Colon (tissue), 2 donors: ENCODE measurements at regions not wholly inside any gene's neighbourhood (a gene's known extent, or its start where the extent isn't known, plus 50 kb on each side); places are given as distances from the start of the nearest gene placed in this dataset.

Experiments used
- FAIRE-seq: peaks from 2 replicates; lab custom pipeline; 2012; peaks lifted over from hg19 to GRCh38; lab: Jason Lieb, UNC
- donor health status: control.
- donor health status: control.

GRCh38 chr2:105593221-105593967, 151.3 kb upstream of the NCK2 start:
- no peak for FAIRE-seq

GRCh38 chr2:105592288-105592687, 152.4 kb upstream of the NCK2 start:
- no peak for FAIRE-seq

- FAIRE-seq: no peak
Measured at GRCh38 chr2:105590780-105591660, 153.7 kb upstream of the NCK2 start.

GRCh38 chr2:105588581-105588980, 156.1 kb upstream of the NCK2 start:
- FAIRE-seq: no peak

GRCh38 chr2:105587637-105588036, 157.1 kb upstream of the NCK2 start:
- no peak for FAIRE-seq

GRCh38 chr2:105584435-105585010, 160.2 kb upstream of the NCK2 start:
- no peak for FAIRE-seq

- FAIRE-seq: peak; percentile 71
Measured at GRCh38 chr2:105582952-105583660, 161.6 kb upstream of the NCK2 start.

GRCh38 chr2:105581555-105581944, 163.2 kb upstream of the NCK2 start:
- no peak for FAIRE-seq

GRCh38 chr2:105580870-105581554, 163.7 kb upstream of the NCK2 start:
- no peak for FAIRE-seq

GRCh38 chr2:105580216-105580615, 164.5 kb upstream of the NCK2 start:
- no peak for FAIRE-seq

- no peak for FAIRE-seq
Measured at GRCh38 chr2:105578166-105578565, 166.5 kb upstream of the NCK2 start.

GRCh38 chr2:105577762-105578161, 166.9 kb upstream of the NCK2 start:
- FAIRE-seq: no peak

- FAIRE-seq: no peak
Measured at GRCh38 chr2:105576440-105577241, 168.1 kb upstream of the NCK2 start.

- FAIRE-seq: no peak
Measured at GRCh38 chr2:105576050-105576439, 168.7 kb upstream of the NCK2 start.

GRCh38 chr2:105575499-105576025, 169.2 kb upstream of the NCK2 start:
- FAIRE-seq: no peak

GRCh38 chr2:105574796-105575344, 169.8 kb upstream of the NCK2 start:
- no peak for FAIRE-seq

GRCh38 chr2:105573910-105574655, 170.6 kb upstream of the NCK2 start:
- no peak for FAIRE-seq

- FAIRE-seq: no peak
Measured at GRCh38 chr2:105573490-105573889, 171.2 kb upstream of the NCK2 start.

- no peak for FAIRE-seq
Measured at GRCh38 chr2:105571445-105571987, 172.7 kb upstream of the FHL2 start.
